H9 (cell line): ENCODE measurements at regions not wholly inside any gene's neighbourhood (a gene's known extent, or its start where the extent isn't known, plus 50 kb on each side); places are given as distances from the start of the nearest gene placed in this dataset.

Source experiments
- DNase-seq: peaks from one replicate; pipeline ENCODE4 v3.0.0-alpha.2; 2017
- H2AFZ ChIP-seq: one replicate; pipeline ENCODE4 v1.6.1; 2013; ENCODE audit warnings: mild to moderate bottlenecking, low read length, control low read depth, moderate library complexity
- H2AK5ac ChIP-seq: 2 replicates; pipeline ENCODE4 v1.6.1; 2013; ENCODE audit warnings: low read length, control low read depth, mixed read lengths; ENCODE audit not compliant: insufficient read length
- H2BK120ac ChIP-seq: one replicate; pipeline ENCODE4 v1.6.1; 2013; ENCODE audit warnings: low read depth, mild to moderate bottlenecking, low read length, control low read depth, inconsistent platforms; ENCODE audit not compliant: poor library complexity, severe bottlenecking
- H2BK12ac ChIP-seq: 2 replicates; pipeline ENCODE4 v1.6.1; 2013; ENCODE audit warnings: low read length, control low read depth, mixed read lengths, low read depth; ENCODE audit not compliant: insufficient read length
- H2BK15ac ChIP-seq: 2 replicates; pipeline ENCODE4 v1.6.1; 2013; ENCODE audit warnings: low read depth, low read length, control low read depth
- H2BK20ac ChIP-seq: one replicate; pipeline ENCODE4 v1.6.1; 2013; ENCODE audit warnings: low read depth, mild to moderate bottlenecking, low read length, control low read depth, inconsistent platforms; ENCODE audit not compliant: poor library complexity, severe bottlenecking
- H2BK5ac ChIP-seq: 2 replicates; pipeline ENCODE4 v1.6.1; 2013; ENCODE audit warnings: low read length, control low read depth, mixed read lengths; ENCODE audit not compliant: insufficient read length
- H3K14ac ChIP-seq: 2 replicates; pipeline ENCODE4 v1.6.1; 2013; ENCODE audit warnings: low read length, control low read depth; ENCODE audit not compliant: insufficient read depth
- H3K18ac ChIP-seq: 2 replicates; pipeline ENCODE4 v1.6.1; 2013; ENCODE audit warnings: low read depth, mild to moderate bottlenecking, mixed read lengths, low read length, control low read depth; ENCODE audit not compliant: insufficient read length
- H3K23ac ChIP-seq: 2 replicates; pipeline ENCODE4 v1.6.1; 2013; ENCODE audit warnings: low read length, control low read depth, mixed read lengths, low read depth; ENCODE audit not compliant: insufficient read length
- H3K23me2 ChIP-seq: 2 replicates; pipeline ENCODE4 v1.6.1; 2013; ENCODE audit warnings: low read depth, mild to moderate bottlenecking, mixed read lengths, low read length, control low read depth; ENCODE audit not compliant: insufficient read length, poor library complexity, severe bottlenecking
- H3K27ac ChIP-seq: 2 replicates; pipeline ENCODE4 v1.5.1; 2013; ENCODE audit warnings: low read length, control low read depth, mixed read lengths, low read depth; ENCODE audit not compliant: insufficient read length
- H3K27me3 ChIP-seq: 2 replicates; pipeline ENCODE4 v1.6.1; 2013; ENCODE audit warnings: low read length, control low read depth, inconsistent platforms; ENCODE audit not compliant: insufficient read depth
- H3K4ac ChIP-seq: 2 replicates; pipeline ENCODE4 v1.6.1; 2013; ENCODE audit warnings: low read depth, mild to moderate bottlenecking, control low read depth, inconsistent platforms, low read length, moderate library complexity
- H3K4me1 ChIP-seq: 2 replicates; pipeline ENCODE4 v1.6.1; 2013; ENCODE audit warnings: low read length, control low read depth, inconsistent platforms; ENCODE audit not compliant: insufficient read depth
- H3K4me2 ChIP-seq: 2 replicates; pipeline ENCODE4 v1.6.1; 2013; ENCODE audit warnings: low read length, control low read depth, mixed read lengths; ENCODE audit not compliant: insufficient read length, insufficient read depth
- H3K56ac ChIP-seq: 2 replicates; pipeline ENCODE4 v1.6.1; 2013; ENCODE audit warnings: low read depth, mild to moderate bottlenecking, mixed read lengths, low read length, control low read depth; ENCODE audit not compliant: insufficient read length
- H3K79me1 ChIP-seq: 2 replicates; pipeline ENCODE4 v1.6.1; 2013; ENCODE audit warnings: low read depth, mild to moderate bottlenecking, moderate library complexity, low read length, control low read depth, inconsistent platforms; ENCODE audit not compliant: insufficient read depth, poor library complexity, severe bottlenecking
- H3K79me2 ChIP-seq: 2 replicates; pipeline ENCODE4 v1.6.1; 2013; ENCODE audit warnings: low read length, control low read depth, inconsistent platforms; ENCODE audit not compliant: insufficient read depth
- H3K9ac ChIP-seq: 2 replicates; pipeline ENCODE4 v1.6.1; 2013; ENCODE audit warnings: low read length, control low read depth, mixed read lengths; ENCODE audit not compliant: insufficient read length; ENCODE audit errors: extremely low read depth
- H3K9me3 ChIP-seq: one replicate; pipeline ENCODE4 v1.6.1; 2013; ENCODE audit warnings: low read depth, low read length, inconsistent platforms; ENCODE audit not compliant: control insufficient read depth
- H3T11ph ChIP-seq: one replicate; pipeline ENCODE4 v1.6.1; 2013; ENCODE audit warnings: mild to moderate bottlenecking, low read length, control low read depth, inconsistent platforms
- H4K20me1 ChIP-seq: one replicate; pipeline ENCODE4 v1.6.1; 2013; ENCODE audit not compliant: control insufficient read depth, insufficient read length, insufficient read depth
- H4K5ac ChIP-seq: 2 replicates; pipeline ENCODE4 v1.6.1; 2013; ENCODE audit warnings: low read depth, mild to moderate bottlenecking, mixed read lengths, low read length, control low read depth; ENCODE audit not compliant: insufficient read length
- H4K8ac ChIP-seq: replicated peaks from 2 replicates; pipeline ENCODE4 v1.6.1; 2013; ENCODE audit warnings: low read length, control low read depth, mixed read lengths, low read depth; ENCODE audit not compliant: insufficient read length
- H4K91ac ChIP-seq: 2 replicates; pipeline ENCODE4 v1.6.1; 2013; ENCODE audit warnings: low read depth, mild to moderate bottlenecking, moderate library complexity, mixed read lengths, low read length, control low read depth; ENCODE audit not compliant: insufficient read length
- H3K27ac Mint-ChIP-seq, 3 experiments: 2 replicates in 2 of 3; 3 replicates in 1 of 3; pipeline ENCODE4 v1.8.0; 2020 to 2021; ENCODE audit warnings: mixed read lengths in 3 of 3, mild to moderate bottlenecking in 1 of 3, moderate library complexity in 1 of 3
- H3K27me3 Mint-ChIP-seq: 2 replicates; pipeline ENCODE4 v1.8.0; 2021; ENCODE audit warnings: low read depth, mild to moderate bottlenecking, moderate library complexity, mixed read lengths
- H3K36me3 Mint-ChIP-seq, 3 experiments: 2 replicates in 2 of 3; 3 replicates in 1 of 3; pipeline ENCODE4 v1.8.0; 2020 to 2021; ENCODE audit warnings: low read depth in 3 of 3, mixed read lengths in 3 of 3; ENCODE audit not compliant: insufficient read depth in 1 of 3
- H3K4me1 Mint-ChIP-seq, 2 experiments: 2 replicates each; pipeline ENCODE4 v1.8.0; 2020; ENCODE audit warnings: mixed read lengths in 2 of 2
- H3K4me3 Mint-ChIP-seq, 2 experiments: 2 replicates in 1 of 2; 3 replicates in 1 of 2; pipeline ENCODE4 v1.8.0; 2020 to 2021; ENCODE audit warnings: mild to moderate bottlenecking in 2 of 2, mixed read lengths in 2 of 2, moderate library complexity in 1 of 2
- H3K9me3 Mint-ChIP-seq, 2 experiments: 2 replicates in 1 of 2; 3 replicates in 1 of 2; pipeline ENCODE4 v1.8.0; 2020; ENCODE audit warnings: mild to moderate bottlenecking in 2 of 2, mixed read lengths in 2 of 2, moderate library complexity in 1 of 2
- CTCF ChIP-seq: fragments of 200-600 bp; sonication (generic); conservative IDR thresholded peaks from 3 replicates; pipeline ENCODE4 v1.8.0; 2021; ENCODE audit warnings: antibody characterized with exemption, mild to moderate bottlenecking

- H3K4me3 Mint-ChIP-seq, result no peak overlapping the region
- Histone ChIP-seq H4K8ac (no peak overlapping the region), H3K9me3 (no peaks in the 10 kb centered on the region), H4K20me1 (no peaks in the 10 kb centered on the region), H2AK5ac (no peak overlapping the region), H3K4ac (no peak overlapping the region), H3K23me2 (no peaks in the 10 kb centered on the region), H2BK15ac (no peak overlapping the region), H2AFZ (no peak overlapping the region), H3K4me2 (no peak overlapping the region), H2BK5ac (no peak overlapping the region), H3K56ac (no peak overlapping the region), H2BK12ac (no peak overlapping the region), H4K5ac (no peak overlapping the region), H3T11ph (no peak overlapping the region), H4K91ac (no peak overlapping the region), H2BK120ac (no peak overlapping the region), H3K79me1 (no peaks in the 10 kb centered on the region), H3K14ac (no peak overlapping the region), H3K23ac (no peak overlapping the region), H3K79me2 (no peaks in the 10 kb centered on the region), H3K9ac (no peak overlapping the region), H3K27ac (no peak overlapping the region), H2BK20ac (no peak overlapping the region), H3K4me1 (no peaks in the 10 kb centered on the region), H3K18ac (no peak overlapping the region), H3K27me3 (no peaks in the 10 kb centered on the region)
- no peaks in the 10 kb centered on the region for H3K9me3 Mint-ChIP-seq
- H3K27me3 Mint-ChIP-seq, result peaks cover 9% of the 10 kb centered on the region
- DNase-seq, result no peak
- no peaks in the 10 kb centered on the region for H3K4me1 Mint-ChIP-seq
- H3K27ac Mint-ChIP-seq, result no peak overlapping the region
- no peaks in the 10 kb centered on the region for H3K36me3 Mint-ChIP-seq
- TF ChIP-seq CTCF, result no peak
Observed at GRCh38 chr10:23834091-23834490, 374.8 kb upstream of the KIAA1217 start.
